Gastrocnemius medialis (tissue), 4 donors: ENCODE measurements at regions not wholly inside any gene's neighbourhood (a gene's known extent, or its start where the extent isn't known, plus 50 kb on each side); places are given as distances from the start of the nearest gene placed in this dataset.

Experiments
- ATAC-seq, 2 donors: fragments of 150-250 bp; one replicate each; pipeline ENCODE4 v1.9.1; 2016
- DNase-seq, 2 donors: peaks; one replicate each; pipeline ENCODE4 v3.0.0-alpha.2; 2019
- H3K27ac ChIP-seq, 4 donors: fragments of 200-600 bp; sonication (generic); 1 replicate in 1 of 4; 2 replicates in 3 of 4; pipeline ENCODE4 v1.5.1; 2016 to 2018; ENCODE audit warnings: mild to moderate bottlenecking in 2 of 4, moderate library complexity in 1 of 4
- H3K27me3 ChIP-seq, 3 donors: fragments of 200-600 bp; sonication (generic) in 2 of 3; 1 replicate in 1 of 3; 2 replicates in 2 of 3; pipeline versions ENCODE4 v1.5.1 to v1.6.0; 2016 to 2019; ENCODE audit warnings: mild to moderate bottlenecking in 1 of 3, moderate library complexity in 1 of 3
- H3K36me3 ChIP-seq, 2 donors: fragments of 200-600 bp; sonication (generic) in 1 of 2; one replicate each; pipeline ENCODE4 v1.5.1; 2017 to 2018
- H3K4me1 ChIP-seq, 2 donors: fragments of 200-600 bp; sonication (generic) in 1 of 2; one replicate each; pipeline ENCODE4 v1.5.1; 2016 to 2017; ENCODE audit warnings: mild to moderate bottlenecking in 2 of 2
- H3K4me3 ChIP-seq, 4 donors: fragments of 200-600 bp; sonication (generic) in 3 of 4; 1 replicate in 1 of 4; 2 replicates in 3 of 4; pipeline ENCODE4 v1.5.1; 2016 to 2019; ENCODE audit warnings: mild to moderate bottlenecking in 2 of 4
- H3K9me3 ChIP-seq, 3 donors: fragments of 200-600 bp; sonication (generic) in 2 of 3; 1 replicate in 1 of 3; 2 replicates in 2 of 3; pipeline ENCODE4 v1.5.1; 2016 to 2019
- POLR2A ChIP-seq, 2 donors: fragments of 450-650 bp; IDR thresholded peaks; one replicate each; pipeline ENCODE4 v1.6.1; 2017; ENCODE audit warnings: antibody characterized with exemption in 2 of 2, mild to moderate bottlenecking in 2 of 2, moderate library complexity in 2 of 2
- in situ Hi-C, 4 donors: fragments of 200-750 bp; cut with MboI; loops; one replicate each; pipeline versions ENCODE4 v1.15.0 to v1.8.0; 2017; ENCODE audit warnings: low sequenced_read_pairs in 4 of 4
- intact Hi-C: fragments of 100-400 bp; cut with DNase I; formaldehyde crosslinking; loops from one replicate; pipeline ENCODE4 v1.15.1; 2023; ENCODE audit warnings: low total_unique reads
- TF ChIP-seq, protein P1 (sequence below), 5 experiments: fragments of 450-650 bp in 3 of 5; fragments of 200-600 bp in 2 of 5; sonication (generic) in 2 of 5; IDR thresholded peaks in 4 of 5; conservative IDR thresholded peaks in 1 of 5; 1 replicate in 4 of 5; 2 replicates in 1 of 5; pipeline ENCODE4 v1.5.1; 2016 to 2019; ENCODE audit warnings: antibody characterized with exemption in 5 of 5, mild to moderate bottlenecking in 3 of 5, moderate library complexity in 3 of 5

DNA sequence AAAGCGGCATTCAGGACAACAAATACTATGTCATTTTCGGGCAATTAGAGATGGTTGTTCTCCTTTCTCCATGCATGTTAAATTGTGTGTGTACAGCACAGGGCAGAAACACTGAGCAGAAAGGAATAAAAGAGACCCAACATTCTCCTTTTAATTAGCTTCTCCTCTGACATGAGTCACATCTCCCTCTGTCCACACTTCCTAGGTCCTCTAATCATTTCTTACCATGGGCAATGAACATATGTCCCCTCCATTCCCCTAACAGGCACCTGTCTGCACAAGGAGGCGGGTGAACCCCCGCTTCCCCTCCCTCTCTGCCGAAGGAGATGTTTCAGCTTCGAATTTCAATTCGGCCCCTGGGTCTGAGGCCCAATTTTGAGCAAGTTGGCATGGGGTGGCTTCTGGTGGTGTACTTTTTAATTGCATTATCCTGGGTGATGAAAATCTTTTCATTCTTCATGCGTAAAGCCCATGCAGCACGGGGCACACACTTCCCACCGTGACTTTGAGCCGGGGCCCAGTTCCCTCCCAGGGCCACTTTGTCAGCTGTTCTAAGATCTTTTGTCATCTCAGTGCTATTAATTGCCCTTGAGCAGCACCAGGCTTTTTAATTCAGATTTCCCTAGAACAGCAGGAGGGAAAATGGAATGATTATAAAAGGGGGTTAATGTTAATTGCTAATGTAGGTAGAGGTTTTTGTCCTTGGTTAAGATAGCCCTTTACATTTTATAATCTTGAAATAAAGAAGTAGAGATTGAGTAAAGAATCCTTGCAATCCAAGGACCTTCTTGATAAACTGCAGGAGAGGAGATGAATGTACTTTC, 219.5 kb upstream of the NRP1 start:
- Histone ChIP-seq H3K27me3 (no peaks in the 10 kb centered on the region), H3K36me3 (no peaks in the 10 kb centered on the region), H3K4me3 (no peak overlapping the region), H3K9me3 (no peaks in the 10 kb centered on the region), H3K27ac (no peak overlapping the region), H3K4me1 (no peaks in the 10 kb centered on the region)
- no peak for TF ChIP-seq POLR2A (IDR thresholded peaks at IDR 0.05)
- in situ Hi-C loops (no loop called here), intact Hi-C loops (no loop called here)
- DNase-seq (no peak), ATAC-seq (no peak)

DNA sequence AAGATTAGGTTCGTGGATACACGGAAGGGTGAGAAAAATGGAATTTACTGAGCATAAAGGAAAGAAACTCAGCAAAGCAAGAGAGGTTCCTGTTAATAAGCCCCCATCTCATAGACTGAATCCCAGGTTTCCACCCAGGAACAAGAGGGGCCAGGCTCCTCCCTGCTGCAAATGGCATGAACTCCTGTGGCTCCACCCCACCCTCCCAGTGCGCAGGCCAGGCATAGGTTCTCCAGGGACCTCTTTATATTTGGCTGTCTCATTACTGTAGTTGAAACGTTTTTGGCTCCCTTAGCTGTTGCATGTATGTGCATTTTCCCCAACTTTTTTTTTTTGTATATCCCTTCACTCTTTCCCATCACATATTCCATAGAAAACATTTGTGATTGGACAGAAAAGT, 217.8 kb upstream of the NRP1 start:
- ATAC-seq (no peak), DNase-seq (no peak)
- in situ Hi-C loops: no loop called here
- intact Hi-C loops: no loop called here
- Histone ChIP-seq H3K27ac (no peak overlapping the region), H3K4me3 (no peak overlapping the region), H3K27me3 (no peaks in the 10 kb centered on the region), H3K4me1 (no peaks in the 10 kb centered on the region), H3K9me3 (no peaks in the 10 kb centered on the region), H3K36me3 (no peaks in the 10 kb centered on the region)
- TF ChIP-seq, protein P1, sequence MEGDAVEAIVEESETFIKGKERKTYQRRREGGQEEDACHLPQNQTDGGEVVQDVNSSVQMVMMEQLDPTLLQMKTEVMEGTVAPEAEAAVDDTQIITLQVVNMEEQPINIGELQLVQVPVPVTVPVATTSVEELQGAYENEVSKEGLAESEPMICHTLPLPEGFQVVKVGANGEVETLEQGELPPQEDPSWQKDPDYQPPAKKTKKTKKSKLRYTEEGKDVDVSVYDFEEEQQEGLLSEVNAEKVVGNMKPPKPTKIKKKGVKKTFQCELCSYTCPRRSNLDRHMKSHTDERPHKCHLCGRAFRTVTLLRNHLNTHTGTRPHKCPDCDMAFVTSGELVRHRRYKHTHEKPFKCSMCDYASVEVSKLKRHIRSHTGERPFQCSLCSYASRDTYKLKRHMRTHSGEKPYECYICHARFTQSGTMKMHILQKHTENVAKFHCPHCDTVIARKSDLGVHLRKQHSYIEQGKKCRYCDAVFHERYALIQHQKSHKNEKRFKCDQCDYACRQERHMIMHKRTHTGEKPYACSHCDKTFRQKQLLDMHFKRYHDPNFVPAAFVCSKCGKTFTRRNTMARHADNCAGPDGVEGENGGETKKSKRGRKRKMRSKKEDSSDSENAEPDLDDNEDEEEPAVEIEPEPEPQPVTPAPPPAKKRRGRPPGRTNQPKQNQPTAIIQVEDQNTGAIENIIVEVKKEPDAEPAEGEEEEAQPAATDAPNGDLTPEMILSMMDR (IDR thresholded peaks at IDR 0.05 in 4 of 5, conservative IDR thresholded peaks at IDR 0.05 in 1 of 5): no peak
- no peak for TF ChIP-seq POLR2A (IDR thresholded peaks at IDR 0.05)

DNA sequence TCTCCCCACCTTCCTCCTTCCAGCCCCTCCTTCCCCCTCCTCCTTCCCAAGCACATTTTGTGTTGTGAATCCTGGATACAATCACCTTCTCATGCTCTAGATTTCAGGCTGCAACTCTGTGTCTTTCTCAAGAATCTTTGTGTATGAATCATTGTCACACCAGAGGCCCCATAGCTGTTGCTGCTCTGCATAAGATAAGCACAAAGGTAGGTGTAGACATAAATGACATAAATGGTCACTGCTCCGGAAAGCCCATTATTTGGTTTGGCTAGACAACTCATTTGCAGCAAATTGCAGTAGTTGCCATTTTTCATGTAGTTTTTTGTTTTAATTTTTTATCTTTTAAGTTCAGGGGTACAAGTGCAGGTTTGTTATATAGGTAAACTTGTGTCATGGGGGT, 216.3 kb upstream of the NRP1 start:
- intact Hi-C loops (no loop called here), in situ Hi-C loops (no loop called here)
- TF ChIP-seq POLR2A (IDR thresholded peaks at IDR 0.05): no peak
- TF ChIP-seq, protein P1 (IDR thresholded peaks at IDR 0.05 in 4 of 5, conservative IDR thresholded peaks at IDR 0.05 in 1 of 5): no peak

DNA sequence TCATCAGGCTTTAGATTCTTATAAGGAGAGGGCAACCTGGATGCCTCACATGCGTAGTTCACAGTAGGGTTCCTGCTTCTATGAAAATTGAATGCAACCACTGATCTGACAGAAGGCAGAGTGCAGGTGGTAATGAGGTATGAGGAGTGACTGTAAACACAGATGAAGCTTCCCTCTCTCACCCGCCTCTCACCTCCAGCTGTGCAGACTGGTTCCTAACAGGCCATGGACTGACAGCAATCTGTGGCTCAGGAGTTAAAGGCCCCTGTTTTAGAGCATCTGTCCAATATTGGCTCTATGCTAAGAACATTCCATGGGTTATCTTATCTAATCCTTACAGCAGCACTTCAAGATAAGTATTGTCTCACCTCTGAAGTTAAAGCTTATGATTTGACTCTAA, 213.5 kb upstream of the NRP1 start:
- Histone ChIP-seq H3K27me3 (no peaks in the 10 kb centered on the region), H3K9me3 (no peaks in the 10 kb centered on the region), H3K4me1 (no peaks in the 10 kb centered on the region), H3K36me3 (no peaks in the 10 kb centered on the region), H3K27ac (no peak overlapping the region), H3K4me3 (no peak overlapping the region)
- DNase-seq (no peak), ATAC-seq (no peak)
- no peak for TF ChIP-seq POLR2A (IDR thresholded peaks at IDR 0.05)
- TF ChIP-seq, protein P1 (IDR thresholded peaks at IDR 0.05 in 4 of 5, conservative IDR thresholded peaks at IDR 0.05 in 1 of 5): no peak
- in situ Hi-C loops: no loop called here
- intact Hi-C loops: no loop called here

More for the DNA sequence above, 216.3 kb upstream of the NRP1 start:
- Histone ChIP-seq H3K27ac (no peak overlapping the region), H3K4me3 (no peak overlapping the region), H3K9me3 (no peaks in the 10 kb centered on the region), H3K36me3 (no peaks in the 10 kb centered on the region), H3K4me1 (no peaks in the 10 kb centered on the region), H3K27me3 (no peaks in the 10 kb centered on the region)
- no peak for ATAC-seq
- no peak for DNase-seq

DNA sequence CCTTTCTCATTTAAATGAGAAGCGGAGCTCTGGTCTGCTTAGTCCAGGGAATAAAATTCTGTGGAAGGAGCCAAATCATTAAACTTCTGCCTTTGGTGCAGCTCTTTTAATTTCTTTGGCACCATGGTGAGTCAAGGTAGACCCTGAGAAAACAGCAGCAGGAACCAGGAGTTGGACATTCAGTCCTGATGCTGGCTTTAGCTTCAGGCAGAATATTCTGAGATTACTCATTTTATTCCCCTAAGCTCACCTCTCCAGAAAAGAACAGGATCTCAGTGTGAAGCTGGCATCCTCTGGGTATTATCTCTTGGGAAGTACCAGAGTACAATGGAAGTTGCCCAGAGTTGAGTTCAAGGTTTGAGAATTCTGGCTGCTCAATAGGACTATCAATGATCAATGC, 211.6 kb upstream of the NRP1 start:
- in situ Hi-C loops (no loop called here), intact Hi-C loops (no loop called here)
- DNase-seq: no peak
- no peak overlapping the region for H3K27ac ChIP-seq
- TF ChIP-seq, protein P1 (IDR thresholded peaks at IDR 0.05 in 4 of 5, conservative IDR thresholded peaks at IDR 0.05 in 1 of 5): no peak
- H3K4me1 ChIP-seq: no peaks in the 10 kb centered on the region
- ATAC-seq: no peak
- no peaks in the 10 kb centered on the region for H3K9me3 ChIP-seq
- no peak overlapping the region for H3K4me3 ChIP-seq
- H3K36me3 ChIP-seq: no peaks in the 10 kb centered on the region
- H3K27me3 ChIP-seq: no peaks in the 10 kb centered on the region
